ENCODE measurements at regions not wholly inside any gene's neighbourhood (a gene's known extent, or its start where the extent isn't known, plus 50 kb on each side); places are given as distances from the start of the nearest gene placed in this dataset.
A peak's percentile ranks its signal among the peaks of the same experiment; 100 is the strongest.

DNA sequence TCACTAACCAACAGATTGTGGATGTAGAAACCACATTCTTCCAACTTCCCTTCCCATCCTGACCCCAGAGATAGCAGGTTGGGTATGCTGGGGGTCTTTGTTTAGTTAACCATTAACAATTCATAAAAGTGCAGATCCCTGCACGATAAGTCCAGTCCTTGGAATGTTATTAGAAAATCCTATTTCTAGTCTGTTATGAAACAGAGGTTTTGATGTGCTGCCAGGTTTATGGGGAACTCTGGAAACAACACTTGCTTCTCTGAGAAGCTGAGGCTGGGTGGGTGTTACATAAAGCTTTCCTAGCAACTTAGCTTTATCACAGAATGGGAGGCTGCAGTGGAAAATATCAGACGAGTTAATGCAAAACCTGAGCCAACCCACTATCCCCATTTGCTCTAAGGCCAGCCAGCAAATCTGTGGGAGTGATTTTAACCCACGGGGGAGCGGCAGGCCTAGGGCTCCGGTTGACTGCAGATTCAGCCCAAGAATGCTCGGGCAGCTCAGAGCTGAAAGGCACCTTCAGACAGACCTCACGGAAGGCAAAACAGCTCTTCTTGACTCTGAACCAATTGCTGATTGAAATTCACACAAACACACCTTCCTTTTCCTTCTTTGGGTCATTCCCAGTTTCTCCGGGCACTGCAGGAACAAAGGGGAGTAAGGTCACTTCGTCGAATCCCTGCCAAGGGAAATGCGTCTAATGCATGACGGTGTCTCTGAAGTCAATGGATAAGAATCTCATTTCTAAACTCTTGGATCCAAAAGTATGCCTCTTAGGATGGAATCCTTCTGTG is 111.7 kb upstream of the IRF2BP2 start:
- Histone ChIP-seq H3K4me3 (replicated peaks; ENCODE audit: insufficient read depth, low read length) (no peak overlapping the region), H3K27me3 (ENCODE audit: insufficient read depth, poor library complexity, severe bottlenecking) (no peaks in the 10 kb centered on the region), H3K27ac (replicated peaks) (peak overlapping the region; percentile 98)
- DNase-seq (ENCODE audit: low read depth in 1 of 2, low spot score in 1 of 2), result peak in 1 of 2 experiments; percentile 36
- TF ChIP-seq POLR2AphosphoS5 (IDR thresholded peaks at IDR 0.05; ENCODE audit: low read depth) (no peak), SPI1 (IDR thresholded peaks at IDR 0.05; ENCODE audit: borderline replicate concordance, low read depth) (peak; percentile 25; the same call in 1 of the 2 replicates)
- TF ChIP-seq, protein P1, sequence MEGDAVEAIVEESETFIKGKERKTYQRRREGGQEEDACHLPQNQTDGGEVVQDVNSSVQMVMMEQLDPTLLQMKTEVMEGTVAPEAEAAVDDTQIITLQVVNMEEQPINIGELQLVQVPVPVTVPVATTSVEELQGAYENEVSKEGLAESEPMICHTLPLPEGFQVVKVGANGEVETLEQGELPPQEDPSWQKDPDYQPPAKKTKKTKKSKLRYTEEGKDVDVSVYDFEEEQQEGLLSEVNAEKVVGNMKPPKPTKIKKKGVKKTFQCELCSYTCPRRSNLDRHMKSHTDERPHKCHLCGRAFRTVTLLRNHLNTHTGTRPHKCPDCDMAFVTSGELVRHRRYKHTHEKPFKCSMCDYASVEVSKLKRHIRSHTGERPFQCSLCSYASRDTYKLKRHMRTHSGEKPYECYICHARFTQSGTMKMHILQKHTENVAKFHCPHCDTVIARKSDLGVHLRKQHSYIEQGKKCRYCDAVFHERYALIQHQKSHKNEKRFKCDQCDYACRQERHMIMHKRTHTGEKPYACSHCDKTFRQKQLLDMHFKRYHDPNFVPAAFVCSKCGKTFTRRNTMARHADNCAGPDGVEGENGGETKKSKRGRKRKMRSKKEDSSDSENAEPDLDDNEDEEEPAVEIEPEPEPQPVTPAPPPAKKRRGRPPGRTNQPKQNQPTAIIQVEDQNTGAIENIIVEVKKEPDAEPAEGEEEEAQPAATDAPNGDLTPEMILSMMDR (IDR thresholded peaks at IDR 0.05; ENCODE audit: insufficient read depth, low read length), result no peak

DNA sequence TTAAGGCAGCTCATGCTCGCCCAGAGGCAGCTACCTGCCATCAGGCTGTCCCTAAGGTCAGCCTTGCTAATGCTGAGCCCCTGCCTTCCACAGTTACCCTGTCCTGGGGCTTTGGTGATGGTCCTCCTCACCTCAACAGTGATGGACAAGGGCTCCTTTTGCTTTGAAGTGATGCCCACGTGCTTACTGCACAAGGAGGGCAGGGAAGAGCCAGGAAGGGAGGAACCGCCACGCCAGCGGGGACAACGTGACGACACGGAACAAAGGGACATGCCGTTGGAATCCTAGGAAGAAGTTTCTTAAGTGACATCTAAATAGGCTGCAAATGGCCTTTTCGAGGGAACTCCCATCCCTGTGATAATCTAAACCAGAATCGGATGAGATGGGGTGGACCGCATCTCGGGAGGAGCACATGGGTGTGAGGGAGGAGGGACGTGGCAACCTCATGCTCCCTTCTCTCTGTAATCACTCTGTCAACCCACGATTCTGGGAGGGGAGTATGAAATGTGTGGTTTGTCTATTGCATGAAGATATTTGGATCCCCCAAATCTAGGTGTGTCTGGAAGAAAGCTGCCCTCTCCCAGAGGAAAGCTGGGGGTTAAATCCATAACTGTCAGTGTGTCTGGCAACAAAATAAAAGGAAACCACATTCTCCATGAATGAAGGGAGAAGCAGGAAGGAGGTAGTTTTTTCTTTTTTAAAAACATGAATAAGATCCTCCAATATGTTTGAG is 110.9 kb upstream of the IRF2BP2 start:
- TF ChIP-seq GABPA (IDR thresholded peaks at IDR 0.05; ENCODE audit: low read depth) (no peak), SPI1 (IDR thresholded peaks at IDR 0.05; ENCODE audit: borderline replicate concordance, low read depth) (no peak), POLR2AphosphoS5 (IDR thresholded peaks at IDR 0.05; ENCODE audit: low read depth) (no peak)
- TF ChIP-seq, protein P1 (IDR thresholded peaks at IDR 0.05; ENCODE audit: insufficient read depth, low read length), result no peak
- TF ChIP-seq, protein P2, sequence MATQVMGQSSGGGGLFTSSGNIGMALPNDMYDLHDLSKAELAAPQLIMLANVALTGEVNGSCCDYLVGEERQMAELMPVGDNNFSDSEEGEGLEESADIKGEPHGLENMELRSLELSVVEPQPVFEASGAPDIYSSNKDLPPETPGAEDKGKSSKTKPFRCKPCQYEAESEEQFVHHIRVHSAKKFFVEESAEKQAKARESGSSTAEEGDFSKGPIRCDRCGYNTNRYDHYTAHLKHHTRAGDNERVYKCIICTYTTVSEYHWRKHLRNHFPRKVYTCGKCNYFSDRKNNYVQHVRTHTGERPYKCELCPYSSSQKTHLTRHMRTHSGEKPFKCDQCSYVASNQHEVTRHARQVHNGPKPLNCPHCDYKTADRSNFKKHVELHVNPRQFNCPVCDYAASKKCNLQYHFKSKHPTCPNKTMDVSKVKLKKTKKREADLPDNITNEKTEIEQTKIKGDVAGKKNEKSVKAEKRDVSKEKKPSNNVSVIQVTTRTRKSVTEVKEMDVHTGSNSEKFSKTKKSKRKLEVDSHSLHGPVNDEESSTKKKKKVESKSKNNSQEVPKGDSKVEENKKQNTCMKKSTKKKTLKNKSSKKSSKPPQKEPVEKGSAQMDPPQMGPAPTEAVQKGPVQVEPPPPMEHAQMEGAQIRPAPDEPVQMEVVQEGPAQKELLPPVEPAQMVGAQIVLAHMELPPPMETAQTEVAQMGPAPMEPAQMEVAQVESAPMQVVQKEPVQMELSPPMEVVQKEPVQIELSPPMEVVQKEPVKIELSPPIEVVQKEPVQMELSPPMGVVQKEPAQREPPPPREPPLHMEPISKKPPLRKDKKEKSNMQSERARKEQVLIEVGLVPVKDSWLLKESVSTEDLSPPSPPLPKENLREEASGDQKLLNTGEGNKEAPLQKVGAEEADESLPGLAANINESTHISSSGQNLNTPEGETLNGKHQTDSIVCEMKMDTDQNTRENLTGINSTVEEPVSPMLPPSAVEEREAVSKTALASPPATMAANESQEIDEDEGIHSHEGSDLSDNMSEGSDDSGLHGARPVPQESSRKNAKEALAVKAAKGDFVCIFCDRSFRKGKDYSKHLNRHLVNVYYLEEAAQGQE (IDR thresholded peaks at IDR 0.05; ENCODE audit: insufficient replicate concordance, low read depth), result no peak
- no peak for DNase-seq (ENCODE audit: low read depth in 1 of 2, low spot score in 1 of 2)

DNA sequence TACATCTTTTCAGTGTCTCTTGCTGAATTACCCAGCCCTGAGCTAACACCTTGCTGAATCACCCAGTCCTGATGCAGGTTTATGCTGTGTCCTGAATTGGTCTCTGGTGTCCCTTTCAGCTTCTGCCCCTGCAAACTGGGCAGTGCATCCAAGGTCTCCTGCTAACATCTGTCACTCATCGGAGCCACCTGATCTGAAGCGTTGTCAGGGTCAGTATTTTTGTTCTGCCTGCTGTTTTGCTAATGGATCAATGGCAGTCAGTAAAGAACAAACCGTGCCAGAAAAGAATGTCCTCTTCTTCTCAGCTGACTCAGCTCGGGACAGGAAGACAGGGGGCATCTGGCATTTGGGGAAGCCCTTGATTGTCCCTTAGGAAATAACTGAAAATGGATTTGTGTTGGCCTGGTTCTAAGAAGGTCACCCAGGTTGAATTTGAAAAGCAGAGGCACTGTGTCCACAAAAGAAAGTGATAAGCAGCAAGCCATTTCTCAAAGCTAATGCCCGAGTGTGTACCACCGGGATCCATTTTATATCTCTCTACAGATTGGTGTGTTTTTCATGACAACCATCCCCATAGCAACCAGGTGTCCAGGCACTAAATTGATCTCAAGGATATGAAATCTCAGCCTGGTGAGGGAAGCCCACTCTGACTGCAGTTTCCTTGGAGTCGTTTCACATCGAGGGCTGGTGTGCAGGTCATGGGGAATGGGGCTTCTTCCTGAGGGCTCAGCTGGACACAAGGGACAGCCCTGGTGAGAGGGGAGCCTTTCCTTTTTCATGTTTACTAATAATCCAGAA is 109.7 kb upstream of the IRF2BP2 start:
- Histone ChIP-seq H3K27me3 (ENCODE audit: insufficient read depth, poor library complexity, severe bottlenecking) (no peaks in the 10 kb centered on the region), H3K27ac (replicated peaks) (peak overlapping the region; percentile 98; the same call in 1 of the 2 replicates), H3K4me3 (replicated peaks; ENCODE audit: insufficient read depth, low read length) (no peak overlapping the region)
- no peak for DNase-seq (ENCODE audit: low read depth in 1 of 2, low spot score in 1 of 2)
- no peak for TF ChIP-seq SPI1 (IDR thresholded peaks at IDR 0.05; ENCODE audit: borderline replicate concordance, low read depth)

More for the DNA sequence above, 110.9 kb upstream of the IRF2BP2 start:
- Histone ChIP-seq H3K27ac (replicated peaks) (peak overlapping the region; percentile 98), H3K27me3 (ENCODE audit: insufficient read depth, poor library complexity, severe bottlenecking) (no peaks in the 10 kb centered on the region), H3K4me3 (replicated peaks; ENCODE audit: insufficient read depth, low read length) (no peak overlapping the region)

DNA sequence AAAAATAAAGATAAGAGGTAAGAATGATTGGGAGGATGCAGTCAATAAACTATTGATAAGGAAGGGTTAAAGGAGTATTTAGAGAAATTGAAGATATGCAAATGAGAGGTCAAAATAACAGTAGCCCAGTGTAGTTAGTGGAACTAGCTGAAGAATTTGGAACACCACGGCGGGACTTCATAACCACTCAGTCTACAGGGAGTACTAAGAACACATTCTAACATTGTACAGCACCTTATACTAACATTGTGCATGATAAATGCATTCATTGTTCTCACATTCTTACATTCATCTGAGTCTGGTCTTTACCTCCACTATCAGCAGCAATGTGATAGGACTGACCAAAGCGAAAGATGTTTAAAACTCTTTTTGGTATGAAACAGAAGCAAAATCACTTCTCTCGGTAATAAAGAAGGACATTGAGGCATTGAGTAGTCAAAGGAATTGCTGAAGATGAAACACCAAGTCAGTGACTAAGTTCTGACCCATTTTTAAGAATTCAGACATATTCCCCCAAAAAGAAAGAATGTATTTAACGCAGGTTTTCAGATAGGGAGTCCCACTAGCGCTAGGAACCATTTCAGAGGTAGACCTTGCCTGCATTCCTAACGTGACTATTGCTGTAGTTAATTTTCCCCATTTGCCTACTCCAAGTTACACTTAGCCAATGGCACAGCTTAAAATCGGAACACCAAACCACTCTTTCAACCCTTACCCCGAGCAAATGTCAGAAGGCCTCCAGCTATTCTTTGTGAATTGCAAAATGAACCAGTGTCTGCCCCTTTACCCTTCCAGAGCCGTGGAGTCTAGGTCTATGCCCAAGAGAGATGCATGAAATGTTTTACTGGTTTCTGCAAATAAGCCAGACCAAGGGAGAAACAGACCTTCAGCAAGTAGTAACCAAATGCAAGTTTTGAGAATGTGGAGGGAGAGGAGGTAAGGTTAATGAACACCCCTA is 108.8 kb upstream of the IRF2BP2 start:
- TF ChIP-seq SPI1 (IDR thresholded peaks at IDR 0.05; ENCODE audit: borderline replicate concordance, low read depth) (no peak), POLR2AphosphoS5 (IDR thresholded peaks at IDR 0.05; ENCODE audit: low read depth) (no peak), GABPA (IDR thresholded peaks at IDR 0.05; ENCODE audit: low read depth) (no peak)
- TF ChIP-seq, protein P1 (IDR thresholded peaks at IDR 0.05; ENCODE audit: insufficient read depth, low read length), result no peak
- TF ChIP-seq, protein P2 (IDR thresholded peaks at IDR 0.05; ENCODE audit: insufficient replicate concordance, low read depth), result no peak
- Histone ChIP-seq H3K27me3 (ENCODE audit: insufficient read depth, poor library complexity, severe bottlenecking) (no peaks in the 10 kb centered on the region), H3K27ac (replicated peaks) (no peak overlapping the region), H3K4me3 (replicated peaks; ENCODE audit: insufficient read depth, low read length) (no peak overlapping the region)
- DNase-seq (ENCODE audit: low read depth in 1 of 2, low spot score in 1 of 2), result no peak

Measured in HL-60 (cell line).